H9 (cell line): ENCODE measurements at regions not wholly inside any gene's neighbourhood (a gene's known extent, or its start where the extent isn't known, plus 50 kb on each side); places are given as distances from the start of the nearest gene placed in this dataset.

Experiments
- DNase-seq: peaks from one replicate; pipeline ENCODE4 v3.0.0-alpha.2; 2017
- H2AFZ ChIP-seq: one replicate; pipeline ENCODE4 v1.6.1; 2013; ENCODE audit warnings: mild to moderate bottlenecking, low read length, control low read depth, moderate library complexity
- H2AK5ac ChIP-seq: 2 replicates; pipeline ENCODE4 v1.6.1; 2013; ENCODE audit warnings: low read length, control low read depth, mixed read lengths; ENCODE audit not compliant: insufficient read length
- H2BK120ac ChIP-seq: one replicate; pipeline ENCODE4 v1.6.1; 2013; ENCODE audit warnings: low read depth, mild to moderate bottlenecking, low read length, control low read depth, inconsistent platforms; ENCODE audit not compliant: poor library complexity, severe bottlenecking
- H2BK12ac ChIP-seq: 2 replicates; pipeline ENCODE4 v1.6.1; 2013; ENCODE audit warnings: low read length, control low read depth, mixed read lengths, low read depth; ENCODE audit not compliant: insufficient read length
- H2BK15ac ChIP-seq: 2 replicates; pipeline ENCODE4 v1.6.1; 2013; ENCODE audit warnings: low read depth, low read length, control low read depth
- H2BK20ac ChIP-seq: one replicate; pipeline ENCODE4 v1.6.1; 2013; ENCODE audit warnings: low read depth, mild to moderate bottlenecking, low read length, control low read depth, inconsistent platforms; ENCODE audit not compliant: poor library complexity, severe bottlenecking
- H2BK5ac ChIP-seq: 2 replicates; pipeline ENCODE4 v1.6.1; 2013; ENCODE audit warnings: low read length, control low read depth, mixed read lengths; ENCODE audit not compliant: insufficient read length
- H3K14ac ChIP-seq: 2 replicates; pipeline ENCODE4 v1.6.1; 2013; ENCODE audit warnings: low read length, control low read depth; ENCODE audit not compliant: insufficient read depth
- H3K18ac ChIP-seq: 2 replicates; pipeline ENCODE4 v1.6.1; 2013; ENCODE audit warnings: low read depth, mild to moderate bottlenecking, mixed read lengths, low read length, control low read depth; ENCODE audit not compliant: insufficient read length
- H3K23ac ChIP-seq: 2 replicates; pipeline ENCODE4 v1.6.1; 2013; ENCODE audit warnings: low read length, control low read depth, mixed read lengths, low read depth; ENCODE audit not compliant: insufficient read length
- H3K23me2 ChIP-seq: 2 replicates; pipeline ENCODE4 v1.6.1; 2013; ENCODE audit warnings: low read depth, mild to moderate bottlenecking, mixed read lengths, low read length, control low read depth; ENCODE audit not compliant: insufficient read length, poor library complexity, severe bottlenecking
- H3K27ac ChIP-seq: 2 replicates; pipeline ENCODE4 v1.5.1; 2013; ENCODE audit warnings: low read length, control low read depth, mixed read lengths, low read depth; ENCODE audit not compliant: insufficient read length
- H3K27me3 ChIP-seq: 2 replicates; pipeline ENCODE4 v1.6.1; 2013; ENCODE audit warnings: low read length, control low read depth, inconsistent platforms; ENCODE audit not compliant: insufficient read depth
- H3K4ac ChIP-seq: 2 replicates; pipeline ENCODE4 v1.6.1; 2013; ENCODE audit warnings: low read depth, mild to moderate bottlenecking, control low read depth, inconsistent platforms, low read length, moderate library complexity
- H3K4me1 ChIP-seq: 2 replicates; pipeline ENCODE4 v1.6.1; 2013; ENCODE audit warnings: low read length, control low read depth, inconsistent platforms; ENCODE audit not compliant: insufficient read depth
- H3K4me2 ChIP-seq: 2 replicates; pipeline ENCODE4 v1.6.1; 2013; ENCODE audit warnings: low read length, control low read depth, mixed read lengths; ENCODE audit not compliant: insufficient read length, insufficient read depth
- H3K56ac ChIP-seq: 2 replicates; pipeline ENCODE4 v1.6.1; 2013; ENCODE audit warnings: low read depth, mild to moderate bottlenecking, mixed read lengths, low read length, control low read depth; ENCODE audit not compliant: insufficient read length
- H3K79me1 ChIP-seq: 2 replicates; pipeline ENCODE4 v1.6.1; 2013; ENCODE audit warnings: low read depth, mild to moderate bottlenecking, moderate library complexity, low read length, control low read depth, inconsistent platforms; ENCODE audit not compliant: insufficient read depth, poor library complexity, severe bottlenecking
- H3K79me2 ChIP-seq: 2 replicates; pipeline ENCODE4 v1.6.1; 2013; ENCODE audit warnings: low read length, control low read depth, inconsistent platforms; ENCODE audit not compliant: insufficient read depth
- H3K9ac ChIP-seq: 2 replicates; pipeline ENCODE4 v1.6.1; 2013; ENCODE audit warnings: low read length, control low read depth, mixed read lengths; ENCODE audit not compliant: insufficient read length; ENCODE audit errors: extremely low read depth
- H3K9me3 ChIP-seq: one replicate; pipeline ENCODE4 v1.6.1; 2013; ENCODE audit warnings: low read depth, low read length, inconsistent platforms; ENCODE audit not compliant: control insufficient read depth
- H3T11ph ChIP-seq: one replicate; pipeline ENCODE4 v1.6.1; 2013; ENCODE audit warnings: mild to moderate bottlenecking, low read length, control low read depth, inconsistent platforms
- H4K20me1 ChIP-seq: one replicate; pipeline ENCODE4 v1.6.1; 2013; ENCODE audit not compliant: control insufficient read depth, insufficient read length, insufficient read depth
- H4K5ac ChIP-seq: 2 replicates; pipeline ENCODE4 v1.6.1; 2013; ENCODE audit warnings: low read depth, mild to moderate bottlenecking, mixed read lengths, low read length, control low read depth; ENCODE audit not compliant: insufficient read length
- H4K8ac ChIP-seq: replicated peaks from 2 replicates; pipeline ENCODE4 v1.6.1; 2013; ENCODE audit warnings: low read length, control low read depth, mixed read lengths, low read depth; ENCODE audit not compliant: insufficient read length
- H4K91ac ChIP-seq: 2 replicates; pipeline ENCODE4 v1.6.1; 2013; ENCODE audit warnings: low read depth, mild to moderate bottlenecking, moderate library complexity, mixed read lengths, low read length, control low read depth; ENCODE audit not compliant: insufficient read length
- H3K27ac Mint-ChIP-seq, 3 experiments: 2 replicates in 2 of 3; 3 replicates in 1 of 3; pipeline ENCODE4 v1.8.0; 2020 to 2021; ENCODE audit warnings: mixed read lengths in 3 of 3, mild to moderate bottlenecking in 1 of 3, moderate library complexity in 1 of 3
- H3K27me3 Mint-ChIP-seq: 2 replicates; pipeline ENCODE4 v1.8.0; 2021; ENCODE audit warnings: low read depth, mild to moderate bottlenecking, moderate library complexity, mixed read lengths
- H3K36me3 Mint-ChIP-seq, 3 experiments: 2 replicates in 2 of 3; 3 replicates in 1 of 3; pipeline ENCODE4 v1.8.0; 2020 to 2021; ENCODE audit warnings: low read depth in 3 of 3, mixed read lengths in 3 of 3; ENCODE audit not compliant: insufficient read depth in 1 of 3
- H3K4me1 Mint-ChIP-seq, 2 experiments: 2 replicates each; pipeline ENCODE4 v1.8.0; 2020; ENCODE audit warnings: mixed read lengths in 2 of 2
- H3K4me3 Mint-ChIP-seq, 2 experiments: 2 replicates in 1 of 2; 3 replicates in 1 of 2; pipeline ENCODE4 v1.8.0; 2020 to 2021; ENCODE audit warnings: mild to moderate bottlenecking in 2 of 2, mixed read lengths in 2 of 2, moderate library complexity in 1 of 2
- H3K9me3 Mint-ChIP-seq, 2 experiments: 2 replicates in 1 of 2; 3 replicates in 1 of 2; pipeline ENCODE4 v1.8.0; 2020; ENCODE audit warnings: mild to moderate bottlenecking in 2 of 2, mixed read lengths in 2 of 2, moderate library complexity in 1 of 2
- CTCF ChIP-seq: fragments of 200-600 bp; sonication (generic); conservative IDR thresholded peaks from 3 replicates; pipeline ENCODE4 v1.8.0; 2021; ENCODE audit warnings: antibody characterized with exemption, mild to moderate bottlenecking
- WGBS: extraction: QIAGEN DNeasy Blood & Tissue Kit; methylation state at CpG from one replicate; pipeline ENCODE4 v1.1.7; 2013; ENCODE audit warnings: missing lambda C conversion rate, low lambda C conversion rate, mixed read lengths; ENCODE audit not compliant: insufficient read length; ENCODE audit errors: extremely low coverage; 5-methylcytosine and 5-hydroxymethylcytosine counted together

- Histone ChIP-seq H3K4me2 (no peak overlapping the region), H3K14ac (no peak overlapping the region), H4K8ac (no peak overlapping the region), H3K79me2 (no peaks in the 10 kb centered on the region), H2BK20ac (no peak overlapping the region), H2BK120ac (no peak overlapping the region), H3K4ac (no peak overlapping the region), H3K9ac (no peak overlapping the region), H4K5ac (no peak overlapping the region), H3K79me1 (no peaks in the 10 kb centered on the region), H3K27me3 (no peaks in the 10 kb centered on the region), H2AFZ (no peak overlapping the region), H3K23ac (no peak overlapping the region), H4K20me1 (no peaks in the 10 kb centered on the region), H2BK12ac (no peak overlapping the region), H3K27ac (no peak overlapping the region), H3K4me1 (no peaks in the 10 kb centered on the region), H4K91ac (no peak overlapping the region), H3K9me3 (no peaks in the 10 kb centered on the region), H3K18ac (no peak overlapping the region), H3K23me2 (no peaks in the 10 kb centered on the region), H2BK15ac (no peak overlapping the region), H2BK5ac (no peak overlapping the region), H2AK5ac (no peak overlapping the region), H3K56ac (no peak overlapping the region), H3T11ph (no peak overlapping the region)
- peaks cover 0 to 19% (median 0%) of the 10 kb centered on the region in 3 experiments; a peak in 3 of 7 replicates for H3K36me3 Mint-ChIP-seq
- H3K4me3 Mint-ChIP-seq = no peak overlapping the region
- TF ChIP-seq CTCF = no peak
- H3K4me1 Mint-ChIP-seq = peaks cover 7 to 11% of the 10 kb centered on the region in 2 experiments
- DNase-seq = no peak
- no peak overlapping the region; a peak in 1 of 7 replicates for H3K27ac Mint-ChIP-seq
- WGBS = no CpG with 5 or more reads among the region's 5 CpGs
- H3K27me3 Mint-ChIP-seq = peaks cover 59% of the 10 kb centered on the region
- H3K9me3 Mint-ChIP-seq = peaks cover 8 to 20% of the 10 kb centered on the region in 2 experiments
These were observed 211.0 kb downstream of the SH3BP4 start for GRCh38 chr2:235162837-235163197.
